Ureter (tissue), 1 donor: ENCODE measurements at regions not wholly inside any gene's neighbourhood (a gene's known extent, or its start where the extent isn't known, plus 50 kb on each side); places are given as distances from the start of the nearest gene placed in this dataset.
"Not testable (repeated sequence)": the region's sequence is repeated elsewhere in the genome, so short reads cannot be mapped to it uniquely, and the experiment has no call there.

Source experiments
- DNase-seq: peaks from one replicate; pipeline ENCODE4 v3.0.0-alpha.2; 2020; ENCODE audit warnings: low spot score
- donor health status: DM: yes; HTN: yes; CAD: no.

GRCh38 chr14:30369502-30370180 lies 189.3 kb upstream of the G2E3 start:
- no peak for DNase-seq

DNA sequence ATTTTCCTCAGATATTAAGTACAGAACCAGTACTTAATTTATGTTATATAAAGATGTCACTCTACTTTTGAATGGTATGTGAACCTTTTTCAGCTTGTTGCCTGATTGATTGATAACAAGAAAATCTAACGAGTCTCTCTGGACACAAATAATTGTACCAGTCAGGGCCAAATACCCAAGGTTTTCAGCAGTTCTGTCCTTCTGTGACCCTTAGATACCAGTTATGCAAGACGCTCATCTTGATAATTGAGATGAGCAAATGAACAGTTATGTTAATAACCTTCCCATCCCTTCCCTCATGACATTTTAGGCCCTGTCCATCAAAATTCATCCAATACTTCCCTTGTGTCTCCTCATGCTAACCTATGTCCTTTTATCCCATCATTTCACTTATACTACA lies 185.9 kb upstream of the G2E3 start:
- DNase-seq = no peak

DNA sequence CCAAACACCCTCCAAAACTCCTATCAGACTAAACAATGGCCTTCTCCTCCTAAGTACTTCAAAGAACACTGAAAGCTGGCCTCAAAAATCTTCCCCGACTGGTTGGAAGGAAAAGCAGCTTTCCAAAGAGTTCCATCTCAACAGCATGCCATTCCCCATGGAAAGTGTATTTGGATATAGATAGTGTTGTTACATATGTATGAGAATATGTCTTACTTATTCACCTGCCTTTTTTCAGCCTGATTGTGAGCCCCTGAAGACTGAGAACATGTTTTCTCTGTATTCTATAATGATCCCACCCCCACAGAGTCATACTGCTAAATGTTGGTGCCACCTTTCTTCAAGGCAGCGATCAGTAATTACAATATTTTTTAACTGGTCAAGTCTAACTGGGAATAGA lies 185.4 kb upstream of the G2E3 start:
- no peak for DNase-seq

DNA sequence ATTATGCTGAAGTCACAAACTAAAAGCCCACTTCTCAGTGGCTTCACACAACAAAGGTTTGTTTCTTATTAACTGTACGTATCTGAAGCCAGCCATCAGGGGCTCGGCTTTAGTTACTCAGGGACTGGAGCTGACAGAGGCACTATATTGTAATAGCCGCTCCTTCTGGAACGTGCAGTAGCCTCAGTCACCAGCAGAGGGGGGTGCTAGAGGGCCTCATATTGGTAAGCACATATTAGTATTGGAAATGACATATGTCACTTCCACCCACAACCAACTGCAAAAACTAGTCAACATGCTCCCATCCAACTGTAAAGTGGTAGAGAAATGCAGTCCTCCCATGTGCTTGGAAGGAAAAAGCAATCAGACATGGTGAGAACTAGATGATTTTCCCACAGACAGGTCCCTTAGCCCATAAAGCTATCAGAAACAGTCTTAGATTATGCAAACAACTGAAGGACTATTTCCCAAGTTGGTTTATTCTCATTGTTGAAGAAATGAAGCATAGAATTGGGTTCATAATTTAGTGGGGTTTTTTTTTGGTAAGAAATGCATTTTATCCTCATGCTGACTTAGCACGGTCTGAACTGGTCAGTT lies 183.6 kb upstream of the G2E3 start:
- DNase-seq = peak; percentile 60

- no peak for DNase-seq
Observed at GRCh38 chr14:30381861-30382480, 177.0 kb upstream of the G2E3 start.

DNA sequence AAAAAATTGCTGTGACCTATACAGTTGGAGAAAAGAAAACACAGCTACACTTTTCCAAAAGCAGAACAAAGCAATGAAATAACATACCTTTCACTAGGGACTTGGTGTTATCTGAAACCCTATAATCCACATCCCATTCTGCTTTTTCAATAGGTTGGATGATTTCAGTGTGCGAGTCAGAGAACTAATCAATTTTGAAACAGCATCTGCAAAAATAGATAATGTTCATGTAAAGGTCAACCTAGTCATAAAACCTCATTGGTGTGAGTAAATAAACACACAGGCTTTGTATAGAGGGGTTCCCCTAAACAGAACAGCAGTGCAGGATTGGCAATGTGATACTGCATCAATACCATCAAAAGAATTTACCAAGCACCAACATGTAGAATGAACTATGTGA lies 173.0 kb upstream of the G2E3 start:
- no peak for DNase-seq

- no peak for DNase-seq
Observed at GRCh38 chr14:30387871-30388270, 171.1 kb upstream of the G2E3 start.

DNA sequence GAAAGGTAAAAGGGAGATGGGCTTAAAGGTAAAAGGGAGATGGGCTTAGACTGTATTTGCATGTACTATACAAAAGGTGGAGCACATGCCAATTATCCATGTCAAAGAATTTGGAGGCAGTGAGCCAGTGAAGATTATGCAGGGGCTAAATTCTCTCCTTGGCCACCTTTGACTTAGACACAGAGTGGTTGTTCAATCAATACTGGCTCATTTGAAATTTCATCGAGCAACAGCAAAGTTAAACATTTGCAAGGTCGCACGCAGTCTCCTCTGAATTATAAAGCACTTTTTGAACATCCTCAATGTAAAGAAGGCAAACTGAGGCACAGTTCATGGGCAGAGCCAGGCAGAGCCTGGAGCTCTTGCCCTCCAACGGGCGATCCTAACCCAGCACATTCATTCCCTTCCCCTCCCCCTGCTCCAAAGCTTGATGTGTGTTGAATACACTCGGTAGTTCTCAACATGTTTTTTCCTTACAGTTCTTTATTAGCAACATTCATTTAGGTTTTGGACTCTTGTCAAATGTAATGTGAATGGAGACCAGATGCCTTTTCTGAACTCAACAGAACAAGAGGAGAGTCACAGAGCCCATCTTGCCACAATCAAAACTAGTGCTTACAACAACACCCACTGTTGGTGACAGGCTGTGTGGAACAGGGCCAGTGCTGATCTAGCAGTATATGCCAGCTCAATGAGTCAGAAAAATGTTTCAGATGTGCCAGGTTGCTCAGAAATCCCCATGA lies 169.7 kb upstream of the G2E3 start:
- no peak for DNase-seq

GRCh38 chr14:30389877-30390385 lies 169.0 kb upstream of the G2E3 start:
- no peak for DNase-seq

DNA sequence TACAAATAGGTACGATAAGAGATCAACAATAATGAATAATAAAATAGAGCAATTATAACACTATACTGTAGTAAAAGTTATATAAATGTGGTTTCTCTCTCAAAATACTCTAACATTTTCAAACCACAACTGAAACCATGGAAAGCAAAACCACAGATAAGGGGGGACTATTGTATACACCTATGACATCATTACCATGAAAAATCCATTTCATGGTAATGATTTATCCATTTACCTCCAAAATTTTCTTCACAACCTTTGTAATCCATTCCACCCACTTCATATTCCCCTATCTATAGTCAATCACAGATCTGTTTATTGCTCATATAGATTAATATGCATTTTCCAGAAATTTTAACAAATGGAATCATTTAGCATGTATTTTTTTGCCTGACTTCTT lies 163.9 kb upstream of the G2E3 start:
- DNase-seq = no peak

GRCh38 chr14:30402846-30403245 lies 156.1 kb upstream of the G2E3 start:
- no peak for DNase-seq

DNA sequence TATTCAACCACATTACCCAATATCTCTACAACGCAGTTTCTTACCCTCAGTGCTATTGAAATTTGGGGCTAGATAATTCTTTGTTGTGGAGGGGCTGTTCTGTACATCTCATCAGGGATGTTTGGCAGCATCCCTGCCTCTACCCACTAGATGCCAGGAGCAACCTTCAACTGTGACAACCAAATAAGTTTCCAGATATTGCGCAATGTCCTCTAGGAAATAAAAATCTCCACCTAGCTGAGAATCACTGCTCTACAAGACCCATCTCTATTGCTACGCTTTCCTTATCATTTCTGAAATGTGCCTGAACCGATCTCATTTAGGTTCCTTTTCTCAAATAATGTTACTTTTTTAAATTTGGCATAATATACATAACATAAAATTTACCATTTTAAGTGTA lies 155.2 kb upstream of the G2E3 start:
- DNase-seq = no peak

DNA sequence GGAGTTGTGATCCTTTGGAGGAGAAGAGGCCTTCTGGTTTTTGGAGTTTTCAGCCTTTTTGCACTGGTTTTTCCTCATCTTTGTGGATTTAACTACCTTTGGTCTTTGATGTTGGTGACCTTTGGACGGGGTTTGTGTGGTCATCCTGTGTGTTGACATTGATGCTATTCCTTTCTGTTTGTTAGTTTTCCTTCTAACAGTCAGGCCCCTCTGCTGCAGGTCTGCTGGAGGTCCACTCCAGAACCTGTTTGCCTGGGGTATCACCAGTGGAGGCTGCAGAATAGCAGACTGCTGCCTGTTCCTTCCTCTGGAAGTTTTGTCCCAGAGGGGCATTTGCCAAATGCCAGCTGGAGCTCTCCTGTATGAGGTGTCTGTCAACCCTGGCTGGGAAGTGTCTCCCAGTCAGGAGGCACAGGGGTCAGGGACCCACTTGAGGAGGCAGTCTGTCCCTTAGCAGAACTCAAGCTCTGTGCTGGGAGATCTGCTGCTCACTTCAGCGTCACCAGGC lies 149.4 kb upstream of the G2E3 start:
- DNase-seq = not testable (repeated sequence)

DNA sequence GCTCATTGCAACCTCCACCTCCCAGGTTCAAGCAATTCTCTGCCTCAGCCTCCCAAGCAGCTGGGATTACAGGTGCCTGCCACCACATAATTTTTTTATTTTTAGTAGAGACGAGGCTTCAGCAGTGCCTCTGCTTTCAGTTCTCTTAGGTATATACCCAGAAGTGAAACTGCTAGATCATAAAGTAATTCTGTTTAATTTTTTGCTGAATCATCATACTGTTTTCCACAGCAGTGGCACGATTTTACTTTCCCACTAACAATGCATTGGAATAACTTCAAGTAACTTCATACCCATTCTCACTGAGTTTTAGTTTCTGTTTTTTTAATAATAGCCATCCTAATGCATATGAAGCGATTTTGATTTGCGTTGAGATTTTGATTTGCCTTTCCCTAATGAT lies 148.0 kb upstream of the G2E3 start:
- no peak for DNase-seq

DNA sequence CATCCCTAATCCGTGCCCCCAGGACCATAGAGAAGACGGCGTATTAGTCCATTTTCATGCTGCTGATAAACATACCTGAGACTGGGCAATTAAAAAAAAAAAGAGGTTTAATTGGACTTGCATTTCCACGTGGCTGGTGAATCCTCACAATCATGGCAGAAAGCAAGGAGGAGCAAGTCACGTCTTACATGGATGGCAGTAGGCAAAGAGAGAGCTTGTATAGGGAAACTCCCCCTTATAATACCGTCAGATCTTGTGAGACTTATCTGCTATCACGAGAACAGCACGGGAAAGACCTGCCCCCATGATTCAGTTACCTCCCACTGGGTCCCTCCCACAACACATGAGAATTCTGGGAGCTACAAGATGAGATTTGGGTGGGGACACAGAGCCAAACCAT lies 145.8 kb upstream of the G2E3 start:
- not testable (repeated sequence) for DNase-seq

GRCh38 chr14:30417121-30417520 lies 141.8 kb upstream of the G2E3 start:
- no peak for DNase-seq

- DNase-seq = no peak
Observed at GRCh38 chr14:30417999-30418398, 141.0 kb upstream of the G2E3 start.

GRCh38 chr14:30419037-30419436 lies 139.9 kb upstream of the G2E3 start:
- DNase-seq = no peak

GRCh38 chr14:30420515-30420914 lies 138.4 kb upstream of the G2E3 start:
- no peak for DNase-seq

DNA sequence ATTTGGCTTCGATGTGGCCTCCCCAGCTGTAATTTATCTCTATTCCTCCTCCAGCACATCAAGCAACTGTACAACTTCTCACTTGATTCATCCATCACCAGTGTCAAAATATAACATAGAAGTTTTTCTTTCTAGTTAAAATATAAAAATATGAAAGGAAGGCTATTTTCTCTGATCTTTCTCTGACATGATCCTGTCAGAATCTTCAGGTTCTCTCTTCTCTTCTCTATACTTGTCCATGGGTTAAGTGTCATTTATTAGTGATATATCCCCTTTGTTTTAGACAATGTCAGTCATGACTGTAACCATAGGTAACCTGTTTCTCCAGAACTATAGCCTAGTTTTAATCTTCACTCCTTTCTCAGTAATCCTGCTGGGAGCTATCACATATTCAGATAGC lies 132.5 kb upstream of the G2E3 start:
- no peak for DNase-seq

DNA sequence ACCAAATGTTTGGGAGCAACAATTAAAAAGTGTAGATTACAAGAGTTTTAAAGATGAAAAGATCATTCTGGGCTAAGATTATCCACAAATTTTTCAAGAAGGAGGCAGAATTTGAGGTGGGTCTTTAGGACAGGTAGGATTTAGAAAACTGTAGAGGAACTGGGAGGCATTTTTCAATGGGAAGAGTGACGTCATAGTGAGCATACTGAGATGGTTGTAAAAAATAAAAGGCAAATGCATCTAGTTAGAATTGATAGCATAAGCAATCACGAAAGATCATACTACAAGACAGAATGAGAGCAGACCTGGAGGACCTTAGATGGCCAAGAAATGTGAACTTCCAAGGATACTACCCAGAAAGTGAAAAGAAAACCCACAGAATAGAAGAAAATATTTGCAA lies 131.6 kb upstream of the G2E3 start:
- no peak for DNase-seq

- DNase-seq = no peak
Observed at GRCh38 chr14:30427846-30428245, 131.1 kb upstream of the G2E3 start.
